ENCODE measurements at regions not wholly inside any gene's neighbourhood (a gene's known extent, or its start where the extent isn't known, plus 50 kb on each side); places are given as distances from the start of the nearest gene placed in this dataset.

DNA sequence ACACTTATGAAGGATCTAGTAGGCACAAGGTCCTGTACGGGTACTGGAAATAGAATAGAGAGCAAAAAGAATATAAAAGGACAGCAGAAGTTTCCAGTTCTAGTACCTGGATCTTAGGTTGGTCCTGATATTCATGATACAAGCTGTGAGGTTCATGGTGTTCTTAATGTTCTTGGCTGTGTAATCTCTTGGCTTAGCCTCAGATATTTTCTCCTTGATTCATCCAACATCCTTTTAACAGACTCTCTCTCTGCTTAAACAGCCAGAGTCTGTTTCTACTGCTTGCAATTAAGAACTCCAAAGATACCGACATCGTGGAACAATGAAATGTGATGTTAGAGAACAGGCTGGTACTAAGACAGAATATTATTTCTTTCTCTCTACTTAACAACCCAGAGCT lies 49.9 kb downstream of the CNTN3 start:
- no peak for TF ChIP-seq TAF1 (IDR thresholded peaks at IDR 0.05; ENCODE audit: borderline replicate concordance, insufficient read depth, low read length)
- TF ChIP-seq SIN3A (IDR thresholded peaks at IDR 0.05; ENCODE audit: borderline replicate concordance, insufficient read depth, low read length): no peak
- TF ChIP-seq, protein P1, sequence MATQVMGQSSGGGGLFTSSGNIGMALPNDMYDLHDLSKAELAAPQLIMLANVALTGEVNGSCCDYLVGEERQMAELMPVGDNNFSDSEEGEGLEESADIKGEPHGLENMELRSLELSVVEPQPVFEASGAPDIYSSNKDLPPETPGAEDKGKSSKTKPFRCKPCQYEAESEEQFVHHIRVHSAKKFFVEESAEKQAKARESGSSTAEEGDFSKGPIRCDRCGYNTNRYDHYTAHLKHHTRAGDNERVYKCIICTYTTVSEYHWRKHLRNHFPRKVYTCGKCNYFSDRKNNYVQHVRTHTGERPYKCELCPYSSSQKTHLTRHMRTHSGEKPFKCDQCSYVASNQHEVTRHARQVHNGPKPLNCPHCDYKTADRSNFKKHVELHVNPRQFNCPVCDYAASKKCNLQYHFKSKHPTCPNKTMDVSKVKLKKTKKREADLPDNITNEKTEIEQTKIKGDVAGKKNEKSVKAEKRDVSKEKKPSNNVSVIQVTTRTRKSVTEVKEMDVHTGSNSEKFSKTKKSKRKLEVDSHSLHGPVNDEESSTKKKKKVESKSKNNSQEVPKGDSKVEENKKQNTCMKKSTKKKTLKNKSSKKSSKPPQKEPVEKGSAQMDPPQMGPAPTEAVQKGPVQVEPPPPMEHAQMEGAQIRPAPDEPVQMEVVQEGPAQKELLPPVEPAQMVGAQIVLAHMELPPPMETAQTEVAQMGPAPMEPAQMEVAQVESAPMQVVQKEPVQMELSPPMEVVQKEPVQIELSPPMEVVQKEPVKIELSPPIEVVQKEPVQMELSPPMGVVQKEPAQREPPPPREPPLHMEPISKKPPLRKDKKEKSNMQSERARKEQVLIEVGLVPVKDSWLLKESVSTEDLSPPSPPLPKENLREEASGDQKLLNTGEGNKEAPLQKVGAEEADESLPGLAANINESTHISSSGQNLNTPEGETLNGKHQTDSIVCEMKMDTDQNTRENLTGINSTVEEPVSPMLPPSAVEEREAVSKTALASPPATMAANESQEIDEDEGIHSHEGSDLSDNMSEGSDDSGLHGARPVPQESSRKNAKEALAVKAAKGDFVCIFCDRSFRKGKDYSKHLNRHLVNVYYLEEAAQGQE (IDR thresholded peaks at IDR 0.05; ENCODE audit: insufficient read depth in 1 of 2, low read depth in 2 of 2, low read length in 2 of 2): no peak
- no peak for TF ChIP-seq FOXP2 (optimal IDR thresholded peaks at IDR 0.05; ENCODE audit: borderline replicate concordance, extremely low read depth, extremely low read length, insufficient read depth)
- no peak for TF ChIP-seq POLR2AphosphoS5 (IDR thresholded peaks at IDR 0.05; ENCODE audit: low read depth, low read length)

DNA sequence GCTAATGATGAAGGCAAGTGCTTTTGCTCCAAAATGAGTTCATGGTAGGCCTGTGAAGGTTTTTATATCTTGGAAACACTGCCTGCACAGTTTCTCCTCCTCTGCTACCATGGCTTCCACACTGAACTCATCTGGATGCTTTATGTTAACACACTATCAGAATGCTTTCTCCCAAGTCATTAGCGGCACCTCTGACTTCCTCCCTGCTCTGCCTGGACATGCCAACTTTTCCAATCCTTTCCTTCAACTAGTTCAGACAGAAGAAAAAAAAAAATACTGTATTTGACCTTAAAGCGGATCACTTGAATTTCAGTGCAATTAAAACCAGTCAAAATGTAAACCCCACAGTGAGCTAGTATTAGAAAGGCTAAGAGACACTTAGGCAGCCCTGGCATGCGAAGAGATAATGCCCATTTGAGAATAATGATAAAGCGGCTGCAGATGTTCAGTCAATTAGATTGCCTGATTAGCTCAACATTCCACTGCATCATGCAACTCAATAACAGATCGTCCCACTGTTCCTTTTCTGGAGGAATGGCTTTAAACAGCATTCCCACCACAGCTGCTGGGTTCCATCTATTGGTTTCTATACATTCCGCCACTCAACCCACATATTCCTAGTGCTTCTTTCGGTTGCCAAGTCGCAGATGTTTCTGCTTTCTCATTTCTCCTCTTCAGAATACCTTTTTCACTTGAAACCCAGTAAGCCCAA lies 51.7 kb downstream of the CNTN3 start:
- TF ChIP-seq, protein P1 (IDR thresholded peaks at IDR 0.05; ENCODE audit: insufficient read depth in 1 of 2, low read depth in 2 of 2, low read length in 2 of 2): no peak
- TF ChIP-seq SIN3A (IDR thresholded peaks at IDR 0.05; ENCODE audit: borderline replicate concordance, insufficient read depth, low read length) (no peak), POLR2AphosphoS5 (IDR thresholded peaks at IDR 0.05; ENCODE audit: low read depth, low read length) (no peak), FOXP2 (optimal IDR thresholded peaks at IDR 0.05; ENCODE audit: borderline replicate concordance, extremely low read depth, extremely low read length, insufficient read depth) (no peak), TAF1 (IDR thresholded peaks at IDR 0.05; ENCODE audit: borderline replicate concordance, insufficient read depth, low read length) (no peak)

DNA sequence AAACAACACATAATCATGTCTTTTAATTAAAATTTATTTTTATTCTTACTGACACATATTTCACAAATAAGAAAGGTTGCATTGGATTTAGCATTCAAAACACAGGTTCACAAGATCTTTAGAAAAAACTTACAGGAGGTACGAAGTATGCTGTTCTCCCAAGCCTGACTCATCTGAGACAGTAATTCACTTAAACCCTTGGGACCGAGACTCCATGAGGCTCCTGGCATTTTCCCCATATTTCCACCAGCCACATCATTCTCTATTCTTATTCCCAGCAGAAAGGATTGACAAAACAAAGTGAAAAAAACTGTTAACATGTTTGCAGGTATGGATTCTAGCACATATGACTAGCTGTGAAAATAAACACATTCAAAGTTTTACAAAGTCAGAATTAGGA lies 52.6 kb downstream of the CNTN3 start:
- TF ChIP-seq POLR2AphosphoS5 (IDR thresholded peaks at IDR 0.05; ENCODE audit: low read depth, low read length) (no peak), SIN3A (IDR thresholded peaks at IDR 0.05; ENCODE audit: borderline replicate concordance, insufficient read depth, low read length) (no peak), FOXP2 (optimal IDR thresholded peaks at IDR 0.05; ENCODE audit: borderline replicate concordance, extremely low read depth, extremely low read length, insufficient read depth) (no peak), TAF1 (IDR thresholded peaks at IDR 0.05; ENCODE audit: borderline replicate concordance, insufficient read depth, low read length) (no peak)
- TF ChIP-seq, protein P1 (IDR thresholded peaks at IDR 0.05; ENCODE audit: insufficient read depth in 1 of 2, low read depth in 2 of 2, low read length in 2 of 2): no peak

DNA sequence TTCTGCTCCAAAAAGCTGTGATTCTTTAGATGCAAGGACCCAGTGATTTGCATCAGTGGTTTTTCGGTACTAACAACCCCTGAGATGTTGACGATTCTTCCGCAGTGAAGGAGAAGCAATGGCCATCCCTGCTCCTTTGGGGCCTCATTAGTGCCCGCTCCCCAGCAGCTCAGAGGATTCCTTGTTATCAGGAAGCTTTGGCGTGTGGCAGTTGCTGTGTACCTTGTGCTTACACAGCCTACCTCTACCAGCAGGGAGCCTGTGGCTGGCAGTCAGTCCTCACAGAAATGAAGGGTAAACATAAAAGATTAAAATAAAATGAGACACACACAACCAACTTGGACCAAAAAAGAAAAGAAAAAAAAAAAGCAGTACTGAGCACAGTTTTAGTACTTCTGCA lies 55.2 kb downstream of the CNTN3 start:
- TF ChIP-seq SIN3A (IDR thresholded peaks at IDR 0.05; ENCODE audit: borderline replicate concordance, insufficient read depth, low read length) (no peak), TAF1 (IDR thresholded peaks at IDR 0.05; ENCODE audit: borderline replicate concordance, insufficient read depth, low read length) (no peak), FOXP2 (optimal IDR thresholded peaks at IDR 0.05; ENCODE audit: borderline replicate concordance, extremely low read depth, extremely low read length, insufficient read depth) (no peak), POLR2AphosphoS5 (IDR thresholded peaks at IDR 0.05; ENCODE audit: low read depth, low read length) (no peak)
- TF ChIP-seq, protein P1 (IDR thresholded peaks at IDR 0.05; ENCODE audit: insufficient read depth in 1 of 2, low read depth in 2 of 2, low read length in 2 of 2): no peak

Data from PFSK-1 (cell line).